ENCODE measurements at regions not wholly inside any gene's neighbourhood (a gene's known extent, or its start where the extent isn't known, plus 50 kb on each side); places are given as distances from the start of the nearest gene placed in this dataset.

DNA sequence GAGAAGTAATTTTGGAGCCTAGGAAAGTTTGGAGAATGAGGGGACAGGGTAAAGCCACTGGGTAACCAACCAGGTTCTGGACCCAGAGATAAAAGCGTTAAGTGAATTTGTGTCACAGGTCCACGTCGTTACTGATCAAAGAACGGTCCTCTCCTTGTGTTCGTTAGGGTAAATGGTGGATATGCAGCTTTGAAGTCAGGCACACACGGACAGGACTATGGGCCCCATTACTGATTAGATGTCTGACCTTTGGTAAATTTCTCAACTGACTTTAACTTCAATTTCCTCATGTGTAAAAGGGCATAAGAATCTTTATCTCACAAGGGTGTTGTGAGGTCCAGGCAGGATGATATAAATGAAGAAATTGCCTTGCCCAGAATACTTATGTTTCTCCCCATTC is 76.6 kb downstream of the EMP1 start:
- ATAC-seq (replicated peaks): no peak
- peaks cover 34 to 54% of the 10 kb centered on the region in 2 donors for H3K27me3 Mint-ChIP-seq
- no peaks in the 10 kb centered on the region for H3K9me3 Mint-ChIP-seq

DNA sequence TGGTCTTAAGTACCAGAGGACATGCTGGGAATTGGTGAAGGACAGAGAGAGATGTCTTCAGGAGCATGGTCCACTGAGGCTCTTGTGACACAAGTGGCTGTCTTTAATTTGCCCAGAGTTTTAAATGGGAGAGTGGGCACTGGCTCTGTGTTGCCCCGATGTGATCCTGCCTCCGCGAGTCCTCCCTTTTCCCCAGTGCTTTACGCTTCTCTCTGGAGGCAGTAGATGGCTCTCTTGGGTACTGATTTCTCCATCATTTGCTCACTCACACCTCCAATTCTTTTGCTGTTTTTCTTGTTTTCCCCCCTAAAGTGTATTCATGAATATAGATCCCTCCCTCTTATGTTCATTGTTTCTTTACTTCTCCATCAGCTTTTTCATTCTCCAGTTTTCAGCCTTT is 74.3 kb downstream of the EMP1 start:
- H3K9me3 Mint-ChIP-seq: no peaks in the 10 kb centered on the region
- ATAC-seq (replicated peaks) (no peak), DNase-seq (no peak)
- no peaks in the 10 kb centered on the region for H3K4me1 Mint-ChIP-seq (ENCODE audit: low read depth in 2 of 2)
- H3K36me3 Mint-ChIP-seq (ENCODE audit: insufficient read depth): no peaks in the 10 kb centered on the region
- no peak overlapping the region for H3K27ac Mint-ChIP-seq
- peaks cover 25 to 36% of the 10 kb centered on the region in 2 donors for H3K27me3 Mint-ChIP-seq
- no peak overlapping the region for H3K4me3 Mint-ChIP-seq

More for the DNA sequence above, 76.6 kb downstream of the EMP1 start:
- Mint-ChIP-seq H3K27ac (no peak overlapping the region), H3K4me3 (no peak overlapping the region), H3K4me1 (ENCODE audit: low read depth in 2 of 2) (peaks cover 0 to 1% of the 10 kb centered on the region in 2 donors), H3K36me3 (ENCODE audit: insufficient read depth) (no peaks in the 10 kb centered on the region)
- no peak for DNase-seq
